ENCODE measurements at regions not wholly inside any gene's neighbourhood (a gene's known extent, or its start where the extent isn't known, plus 50 kb on each side); places are given as distances from the start of the nearest gene placed in this dataset.

DNA sequence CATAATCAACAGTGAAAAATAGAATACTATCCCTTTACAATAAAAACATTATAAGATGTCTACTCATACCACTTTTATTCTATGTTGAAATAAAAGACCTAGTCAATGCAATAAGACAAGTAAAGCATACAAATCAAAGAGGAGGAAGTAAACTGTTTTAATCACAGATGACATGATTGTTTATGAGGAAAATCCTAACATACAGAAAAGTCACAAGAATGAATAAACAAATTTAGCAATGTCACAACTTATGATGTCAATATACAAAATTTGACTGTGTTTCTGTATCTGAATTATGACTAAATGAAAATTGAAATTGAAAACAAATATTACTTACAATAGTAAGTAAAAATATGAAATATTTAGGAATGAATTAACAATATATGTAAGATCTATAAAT lies 221.9 kb upstream of the GRIA4 start:
- no peak for DNase-seq (ENCODE audit: low spot score in 2 of 2)
- H3K4me3 ChIP-seq: no peak overlapping the region
- TF ChIP-seq POLR2AphosphoS5 (IDR thresholded peaks at IDR 0.05): no peak
- no peak for TF ChIP-seq EP300 (IDR thresholded peaks at IDR 0.05)
- no peak for TF ChIP-seq POLR2A (IDR thresholded peaks at IDR 0.05)
- TF ChIP-seq, protein P1, sequence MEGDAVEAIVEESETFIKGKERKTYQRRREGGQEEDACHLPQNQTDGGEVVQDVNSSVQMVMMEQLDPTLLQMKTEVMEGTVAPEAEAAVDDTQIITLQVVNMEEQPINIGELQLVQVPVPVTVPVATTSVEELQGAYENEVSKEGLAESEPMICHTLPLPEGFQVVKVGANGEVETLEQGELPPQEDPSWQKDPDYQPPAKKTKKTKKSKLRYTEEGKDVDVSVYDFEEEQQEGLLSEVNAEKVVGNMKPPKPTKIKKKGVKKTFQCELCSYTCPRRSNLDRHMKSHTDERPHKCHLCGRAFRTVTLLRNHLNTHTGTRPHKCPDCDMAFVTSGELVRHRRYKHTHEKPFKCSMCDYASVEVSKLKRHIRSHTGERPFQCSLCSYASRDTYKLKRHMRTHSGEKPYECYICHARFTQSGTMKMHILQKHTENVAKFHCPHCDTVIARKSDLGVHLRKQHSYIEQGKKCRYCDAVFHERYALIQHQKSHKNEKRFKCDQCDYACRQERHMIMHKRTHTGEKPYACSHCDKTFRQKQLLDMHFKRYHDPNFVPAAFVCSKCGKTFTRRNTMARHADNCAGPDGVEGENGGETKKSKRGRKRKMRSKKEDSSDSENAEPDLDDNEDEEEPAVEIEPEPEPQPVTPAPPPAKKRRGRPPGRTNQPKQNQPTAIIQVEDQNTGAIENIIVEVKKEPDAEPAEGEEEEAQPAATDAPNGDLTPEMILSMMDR (IDR thresholded peaks at IDR 0.05): no peak
- H3K27me3 ChIP-seq: no peaks in the 10 kb centered on the region
- no peaks in the 10 kb centered on the region for H3K36me3 ChIP-seq
- H3K9me3 ChIP-seq: no peaks in the 10 kb centered on the region
- no peak overlapping the region for H3K27ac ChIP-seq
- no peaks in the 10 kb centered on the region for H3K4me1 ChIP-seq

DNA sequence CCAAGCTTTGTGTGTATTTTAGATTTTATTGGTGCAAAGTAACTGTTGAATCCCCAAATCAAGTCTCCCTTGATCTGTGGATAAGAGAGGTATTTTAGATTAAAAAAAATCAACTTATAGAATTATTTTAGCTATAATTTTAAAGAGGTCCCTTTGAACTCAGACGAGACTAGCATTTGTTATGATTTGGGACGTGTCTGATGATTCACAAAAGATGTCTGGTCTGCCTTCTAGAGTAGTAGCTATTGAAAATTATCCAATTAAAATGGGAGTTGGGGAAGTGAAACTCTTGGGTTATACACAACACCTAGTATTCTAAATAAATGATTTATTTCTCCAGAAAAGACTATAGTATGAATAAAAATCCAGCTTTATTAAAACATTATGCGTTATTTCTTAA lies 227.9 kb upstream of the GRIA4 start:
- H3K4me3 ChIP-seq: no peak overlapping the region
- no peaks in the 10 kb centered on the region for H3K9me3 ChIP-seq
- no peak for DNase-seq (ENCODE audit: low spot score in 2 of 2)
- WGBS: 79% methylated on average over 3 of the region's 3 CpGs
- H3K27ac ChIP-seq: no peak overlapping the region
- H3K4me1 ChIP-seq: no peaks in the 10 kb centered on the region
- TF ChIP-seq EP300 (IDR thresholded peaks at IDR 0.05) (no peak), POLR2A (IDR thresholded peaks at IDR 0.05) (no peak), POLR2AphosphoS5 (IDR thresholded peaks at IDR 0.05) (no peak)
- TF ChIP-seq, protein P1 (IDR thresholded peaks at IDR 0.05): no peak
- no peaks in the 10 kb centered on the region for H3K27me3 ChIP-seq
- H3K36me3 ChIP-seq: no peaks in the 10 kb centered on the region

DNA sequence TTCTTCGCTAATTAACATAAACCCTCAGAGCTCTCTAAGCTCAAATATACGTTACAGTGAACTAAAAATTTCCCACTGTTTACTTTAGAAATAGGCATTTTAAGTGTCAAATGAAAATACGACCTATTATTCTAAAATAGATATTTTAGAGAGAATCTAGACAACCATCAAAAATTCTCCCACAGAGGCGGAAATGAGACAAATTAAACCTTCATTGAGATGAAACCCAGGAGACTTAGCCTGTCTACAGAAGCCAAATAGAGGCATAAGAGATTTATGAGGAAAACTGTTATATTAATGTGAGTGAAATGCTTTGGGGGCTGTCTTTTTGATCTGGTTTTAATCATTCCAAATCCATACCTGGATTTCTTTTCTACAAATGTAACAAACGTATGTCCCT lies 232.0 kb upstream of the GRIA4 start:
- Histone ChIP-seq H3K4me3 (no peak overlapping the region), H3K4me1 (no peaks in the 10 kb centered on the region), H3K36me3 (no peaks in the 10 kb centered on the region), H3K27ac (no peak overlapping the region), H3K9me3 (no peaks in the 10 kb centered on the region), H3K27me3 (no peaks in the 10 kb centered on the region)
- WGBS: 81% methylated on average over 5 of the region's 5 CpGs
- no peak for TF ChIP-seq EP300 (IDR thresholded peaks at IDR 0.05)
- TF ChIP-seq POLR2AphosphoS5 (IDR thresholded peaks at IDR 0.05): no peak
- TF ChIP-seq POLR2A (IDR thresholded peaks at IDR 0.05): no peak
- TF ChIP-seq, protein P1 (IDR thresholded peaks at IDR 0.05): no peak
- no peak for DNase-seq (ENCODE audit: low spot score in 2 of 2)

- Histone ChIP-seq H3K36me3 (no peaks in the 10 kb centered on the region), H3K27ac (no peak overlapping the region), H3K4me3 (no peak overlapping the region), H3K4me1 (no peaks in the 10 kb centered on the region), H3K9me3 (no peaks in the 10 kb centered on the region), H3K27me3 (no peaks in the 10 kb centered on the region)
- DNase-seq (ENCODE audit: low spot score in 2 of 2): no peak
- TF ChIP-seq POLR2AphosphoS5 (IDR thresholded peaks at IDR 0.05): no peak
- no peak for TF ChIP-seq EP300 (IDR thresholded peaks at IDR 0.05)
- TF ChIP-seq, protein P1 (IDR thresholded peaks at IDR 0.05): no peak
- TF ChIP-seq POLR2A (IDR thresholded peaks at IDR 0.05): no peak
- 29% methylated on average over 6 of the region's 6 CpGs for WGBS
Measured at GRCh38 chr11:105372206-105372605, 232.6 kb upstream of the CARD18 start.

GRCh38 chr11:105371311-105371710 lies 231.7 kb upstream of the CARD18 start:
- 67% methylated on average over 4 of the region's 4 CpGs for WGBS
- H3K27ac ChIP-seq: no peak overlapping the region
- no peaks in the 10 kb centered on the region for H3K27me3 ChIP-seq
- no peak for DNase-seq (ENCODE audit: low spot score in 2 of 2)
- TF ChIP-seq EP300 (IDR thresholded peaks at IDR 0.05) (no peak), POLR2A (IDR thresholded peaks at IDR 0.05) (no peak), POLR2AphosphoS5 (IDR thresholded peaks at IDR 0.05) (no peak)
- TF ChIP-seq, protein P1 (IDR thresholded peaks at IDR 0.05): no peak
- no peak overlapping the region for H3K4me3 ChIP-seq
- H3K4me1 ChIP-seq: no peaks in the 10 kb centered on the region
- H3K36me3 ChIP-seq: no peaks in the 10 kb centered on the region
- H3K9me3 ChIP-seq: no peaks in the 10 kb centered on the region
